ENCODE measurements at regions not wholly inside any gene's neighbourhood (a gene's known extent, or its start where the extent isn't known, plus 50 kb on each side); places are given as distances from the start of the nearest gene placed in this dataset.

- H3K9me3 ChIP-seq: no peaks in the 10 kb centered on the region
Measured at GRCh38 chr14:82449926-82450468, 916.3 kb upstream of the SEL1L start.

GRCh38 chr14:82451675-82452074 lies 918.0 kb upstream of the SEL1L start:
- Mint-ChIP-seq H3K36me3 (ENCODE audit: insufficient read depth, unreplicated experiment) (no peaks in the 10 kb centered on the region), H3K4me3 (ENCODE audit: unreplicated experiment) (no peak overlapping the region), H3K4me1 (ENCODE audit: low read depth, unreplicated experiment) (no peaks in the 10 kb centered on the region), H3K27me3 (ENCODE audit: insufficient read depth, unreplicated experiment) (no peaks in the 10 kb centered on the region), H3K9me3 (ENCODE audit: unreplicated experiment) (no peaks in the 10 kb centered on the region), H3K27ac (ENCODE audit: unreplicated experiment) (no peak overlapping the region)
- H3K4me1 ChIP-seq: no peaks in the 10 kb centered on the region
- no peaks in the 10 kb centered on the region for H3K27me3 ChIP-seq (replicated peaks; ENCODE audit: control insufficient read depth, insufficient read depth, low read length)
- H3K9me3 ChIP-seq: no peaks in the 10 kb centered on the region
- no TSS peak for BruUV-seq (replicated peaks)
- no peak for DNase-seq
- ChIA-PET CTCF (no interaction called here), POLR2A (no interaction called here)
- intact Hi-C loops (cut with micrococcal nuclease; ENCODE audit: unreplicated experiment): no loop called here
- no peaks in the 10 kb centered on the region for H3K36me3 ChIP-seq (ENCODE audit: control insufficient read depth, insufficient read depth, low read length)
- no peak overlapping the region for H3K4me3 ChIP-seq (ENCODE audit: low read depth, low read length)
- TF ChIP-seq CTCF (IDR thresholded peaks at IDR 0.05; ENCODE audit: insufficient read depth in 1 of 2, low read depth in 1 of 2, low read length in 1 of 2, severe bottlenecking in 1 of 2, unreplicated experiment in 1 of 2): no peak

More at GRCh38 chr14:82449926-82450468, 916.3 kb upstream of the SEL1L start:
- intact Hi-C loops (cut with micrococcal nuclease; ENCODE audit: unreplicated experiment): loop anchor here (5.0 kb wide), 1 partner anchor 92 kb away; no protein-coding TSS in a partner anchor
- Histone ChIP-seq H3K4me1 (no peaks in the 10 kb centered on the region), H3K36me3 (ENCODE audit: control insufficient read depth, insufficient read depth, low read length) (no peaks in the 10 kb centered on the region), H3K27me3 (replicated peaks; ENCODE audit: control insufficient read depth, insufficient read depth, low read length) (no peaks in the 10 kb centered on the region), H3K4me3 (ENCODE audit: low read depth, low read length) (no peak overlapping the region)
- no peaks in the 10 kb centered on the region for H3K9me3 Mint-ChIP-seq (ENCODE audit: unreplicated experiment)
- no peaks in the 10 kb centered on the region for H3K4me1 Mint-ChIP-seq (ENCODE audit: low read depth, unreplicated experiment)
- no peaks in the 10 kb centered on the region for H3K27me3 Mint-ChIP-seq (ENCODE audit: insufficient read depth, unreplicated experiment)
- H3K4me3 Mint-ChIP-seq (ENCODE audit: unreplicated experiment): no peak overlapping the region
- no peak for DNase-seq
- no peak overlapping the region for H3K27ac Mint-ChIP-seq (ENCODE audit: unreplicated experiment)
- no peaks in the 10 kb centered on the region for H3K36me3 Mint-ChIP-seq (ENCODE audit: insufficient read depth, unreplicated experiment)
- CTCF ChIA-PET: no interaction called here
- POLR2A ChIA-PET: no interaction called here
- TF ChIP-seq CTCF (IDR thresholded peaks at IDR 0.05; ENCODE audit: insufficient read depth in 1 of 2, low read depth in 1 of 2, low read length in 1 of 2, severe bottlenecking in 1 of 2, unreplicated experiment in 1 of 2): no peak
- BruUV-seq (replicated peaks): no TSS peak

- ChIA-PET CTCF (no interaction called here), POLR2A (no interaction called here)
- H3K4me1 ChIP-seq: no peaks in the 10 kb centered on the region
- TF ChIP-seq CTCF (IDR thresholded peaks at IDR 0.05; ENCODE audit: insufficient read depth in 1 of 2, low read depth in 1 of 2, low read length in 1 of 2, severe bottlenecking in 1 of 2, unreplicated experiment in 1 of 2): no peak
- no peak overlapping the region for H3K4me3 ChIP-seq (ENCODE audit: low read depth, low read length)
- Mint-ChIP-seq H3K27me3 (ENCODE audit: insufficient read depth, unreplicated experiment) (no peaks in the 10 kb centered on the region), H3K4me3 (ENCODE audit: unreplicated experiment) (no peak overlapping the region), H3K27ac (ENCODE audit: unreplicated experiment) (no peak overlapping the region), H3K36me3 (ENCODE audit: insufficient read depth, unreplicated experiment) (no peaks in the 10 kb centered on the region), H3K4me1 (ENCODE audit: low read depth, unreplicated experiment) (no peaks in the 10 kb centered on the region), H3K9me3 (ENCODE audit: unreplicated experiment) (no peaks in the 10 kb centered on the region)
- no peaks in the 10 kb centered on the region for H3K36me3 ChIP-seq (ENCODE audit: control insufficient read depth, insufficient read depth, low read length)
- no peak for DNase-seq
- no TSS peak for BruUV-seq (replicated peaks)
- H3K9me3 ChIP-seq: no peaks in the 10 kb centered on the region
- intact Hi-C loops (cut with micrococcal nuclease; ENCODE audit: unreplicated experiment): no loop called here
- H3K27me3 ChIP-seq (replicated peaks; ENCODE audit: control insufficient read depth, insufficient read depth, low read length): no peaks in the 10 kb centered on the region
Measured at GRCh38 chr14:82482345-82482744, 948.7 kb upstream of the SEL1L start.

All from Caco-2 (cell line).